Stimulated activated naive B cell treated with anti-CD40 and anti-IgM and Interleukin-4, amounts not matched to agents 10 μg/mL and 1 μg/mL and 100 μg/mL, for 72 hours (primary cell): ENCODE measurements at regions not wholly inside any gene's neighbourhood (a gene's known extent, or its start where the extent isn't known, plus 50 kb on each side); places are given as distances from the start of the nearest gene placed in this dataset.

Source experiments
- ATAC-seq, 2 donors: fragments of 150-1000 bp; cut with Tn5 transposase; replicated peaks; 2 replicates each; pipeline ENCODE4 v1.10.0; 2021; ENCODE audit warnings: moderate library complexity in 1 of 2
- DNase-seq: peaks from one replicate; pipeline ENCODE4 v3.0.0; 2021
- H3K27ac Mint-ChIP-seq: one replicate; pipeline ENCODE4 v1.8.0; 2022; ENCODE audit warnings: mild to moderate bottlenecking, mixed read lengths
- H3K27me3 Mint-ChIP-seq, 2 donors: one replicate each; pipeline ENCODE4 v1.8.0; 2022; ENCODE audit warnings: mixed read lengths in 2 of 2
- H3K36me3 Mint-ChIP-seq, 2 donors: one replicate each; pipeline ENCODE4 v1.8.0; 2022; ENCODE audit warnings: mixed read lengths in 2 of 2, mild to moderate bottlenecking in 1 of 2
- H3K4me1 Mint-ChIP-seq, 2 donors: one replicate each; pipeline ENCODE4 v1.8.0; 2022; ENCODE audit warnings: mixed read lengths in 2 of 2, mild to moderate bottlenecking in 1 of 2
- H3K4me3 Mint-ChIP-seq, 2 donors: one replicate each; pipeline ENCODE4 v1.8.0; 2022; ENCODE audit warnings: mild to moderate bottlenecking in 2 of 2, mixed read lengths in 2 of 2, moderate library complexity in 1 of 2
- H3K9me3 Mint-ChIP-seq, 2 donors: one replicate each; pipeline ENCODE4 v1.8.0; 2022; ENCODE audit warnings: mixed read lengths in 2 of 2, mild to moderate bottlenecking in 1 of 2

DNA sequence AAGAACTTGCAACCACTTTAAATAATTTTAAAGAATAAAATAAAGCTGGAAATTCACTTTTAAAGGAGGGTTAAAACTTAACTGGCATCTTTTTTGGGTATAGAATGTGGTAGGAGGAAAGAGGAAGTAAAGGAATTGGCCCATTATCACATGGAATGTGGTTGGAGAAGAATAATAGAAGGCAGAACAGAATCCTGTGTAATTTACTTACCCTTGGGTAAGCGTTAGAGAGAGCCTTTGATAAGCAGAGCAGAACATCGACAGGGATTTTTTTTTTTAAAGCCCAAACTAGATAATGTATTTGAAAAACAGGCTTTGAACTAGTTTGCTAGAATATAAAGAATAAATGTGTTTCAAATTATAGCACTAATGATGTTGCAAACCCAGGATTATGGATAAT lies 199.8 kb upstream of the KIAA1217 start:
- DNase-seq (no peak), ATAC-seq (no peak)
- peaks cover 0 to 9% of the 10 kb centered on the region in 2 donors for H3K27me3 Mint-ChIP-seq
- no peak overlapping the region for H3K27ac Mint-ChIP-seq
- H3K4me3 Mint-ChIP-seq, result no peak overlapping the region
- no peaks in the 10 kb centered on the region for H3K36me3 Mint-ChIP-seq
- no peaks in the 10 kb centered on the region for H3K9me3 Mint-ChIP-seq
- H3K4me1 Mint-ChIP-seq, result no peaks in the 10 kb centered on the region

DNA sequence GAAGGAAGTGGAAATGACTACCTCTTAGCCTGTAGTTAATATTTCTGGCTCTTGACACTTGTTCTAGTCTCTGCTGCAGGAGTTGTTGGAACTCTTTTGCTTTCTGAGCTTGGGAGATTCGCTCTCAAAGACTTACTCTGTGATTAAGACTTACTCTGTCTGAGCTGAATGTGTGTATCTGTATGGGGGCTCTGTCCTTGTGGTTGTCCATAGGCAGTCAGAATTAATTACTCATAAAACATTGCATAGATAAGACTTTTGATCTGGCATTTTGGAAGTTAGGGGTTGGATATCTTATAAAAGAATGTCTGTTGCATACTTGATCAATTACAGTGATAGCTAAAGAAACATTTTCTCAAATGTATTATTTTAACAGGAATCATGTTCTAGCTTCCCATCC lies 199.2 kb upstream of the KIAA1217 start:
- Mint-ChIP-seq H3K27ac (no peak overlapping the region), H3K4me1 (no peaks in the 10 kb centered on the region), H3K4me3 (no peak overlapping the region), H3K9me3 (no peaks in the 10 kb centered on the region), H3K36me3 (no peaks in the 10 kb centered on the region), H3K27me3 (peaks cover 0 to 9% of the 10 kb centered on the region in 2 donors)
- DNase-seq (no peak), ATAC-seq (no peak)

DNA sequence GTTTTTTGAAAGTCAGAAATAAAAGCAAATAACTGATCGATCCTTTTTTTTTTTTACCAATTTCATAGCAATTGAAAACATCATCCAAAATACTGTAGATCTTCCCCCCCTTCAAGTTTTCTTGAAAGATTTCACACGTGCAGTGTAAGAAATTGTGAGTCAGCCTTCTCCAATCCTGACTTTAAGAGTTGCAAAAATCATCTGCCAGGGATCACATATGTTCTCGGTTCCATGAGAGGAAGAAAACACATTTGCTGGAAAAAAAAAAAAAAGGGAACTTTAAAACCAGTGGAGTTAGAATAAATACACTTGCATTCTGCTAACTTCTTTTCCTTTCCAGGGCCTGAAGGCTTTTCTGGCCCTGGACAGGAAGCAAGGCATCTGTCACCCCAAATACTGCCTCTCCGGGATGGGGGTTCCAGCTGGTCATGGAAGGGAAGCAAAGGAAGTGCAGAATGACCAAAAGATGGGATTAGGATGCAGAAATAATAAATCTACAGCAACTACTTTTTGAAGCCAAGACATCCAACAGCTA lies 198.4 kb upstream of the KIAA1217 start:
- Mint-ChIP-seq H3K9me3 (no peaks in the 10 kb centered on the region), H3K4me1 (no peaks in the 10 kb centered on the region), H3K4me3 (no peak overlapping the region), H3K36me3 (no peaks in the 10 kb centered on the region), H3K27me3 (peaks cover 0 to 9% of the 10 kb centered on the region in 2 donors), H3K27ac (no peak overlapping the region)
- ATAC-seq (no peak), DNase-seq (no peak)

DNA sequence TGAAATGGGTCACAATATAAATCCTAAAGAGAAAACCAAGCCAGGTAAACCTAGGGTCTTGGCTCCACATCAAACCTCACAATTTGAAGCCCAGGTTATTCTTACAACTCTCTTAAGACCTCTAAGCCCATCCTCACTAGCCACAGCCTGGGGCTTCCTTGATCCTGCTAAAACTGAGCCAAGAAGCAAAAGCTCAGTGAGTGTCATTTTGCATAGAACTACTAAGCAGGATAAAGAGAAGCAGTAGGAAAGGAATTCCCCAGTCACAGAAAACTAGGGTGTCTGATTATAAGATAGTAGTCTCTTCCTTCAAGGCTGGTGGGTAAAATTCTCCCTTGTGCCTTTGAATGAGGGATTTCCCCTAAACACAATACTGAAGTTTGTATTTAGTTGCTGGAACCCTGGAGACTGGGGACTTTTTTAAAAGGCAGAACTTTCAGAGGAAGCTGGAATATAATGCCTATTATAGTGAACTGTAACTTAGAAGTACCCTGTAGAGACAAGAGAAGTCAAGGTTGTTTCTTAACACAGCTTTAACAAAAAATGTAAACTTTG lies 196.6 kb upstream of the KIAA1217 start:
- Mint-ChIP-seq H3K9me3 (no peaks in the 10 kb centered on the region), H3K4me3 (no peak overlapping the region), H3K36me3 (no peaks in the 10 kb centered on the region), H3K4me1 (no peaks in the 10 kb centered on the region), H3K27ac (no peak overlapping the region), H3K27me3 (peaks cover 0 to 5% of the 10 kb centered on the region in 2 donors)
- DNase-seq (no peak), ATAC-seq (peak in 1 of 2 donors; percentile 29)

DNA sequence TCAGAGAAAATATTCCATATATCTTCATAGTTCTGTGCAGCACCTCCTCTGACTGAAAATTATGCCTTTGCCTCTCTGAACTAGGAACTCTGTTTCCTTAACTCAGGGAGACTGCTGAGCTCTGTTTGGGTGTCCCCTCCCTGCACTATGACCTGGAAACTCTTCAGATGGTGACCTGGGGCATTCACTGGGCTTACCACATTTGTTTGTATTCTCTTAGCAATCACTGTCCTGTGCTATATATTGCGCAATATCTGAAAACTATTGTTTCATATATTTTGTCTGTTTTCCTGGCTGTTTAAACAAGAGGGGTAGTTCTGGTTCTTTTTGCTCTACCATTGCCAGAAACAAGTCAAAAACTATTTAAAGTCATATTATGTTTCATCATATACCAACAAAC lies 181.8 kb upstream of the KIAA1217 start:
- DNase-seq, result no peak
- Mint-ChIP-seq H3K27ac (no peak overlapping the region), H3K27me3 (no peaks in the 10 kb centered on the region), H3K4me1 (no peaks in the 10 kb centered on the region), H3K36me3 (no peaks in the 10 kb centered on the region), H3K9me3 (no peaks in the 10 kb centered on the region), H3K4me3 (no peak overlapping the region)
- no peak for ATAC-seq

DNA sequence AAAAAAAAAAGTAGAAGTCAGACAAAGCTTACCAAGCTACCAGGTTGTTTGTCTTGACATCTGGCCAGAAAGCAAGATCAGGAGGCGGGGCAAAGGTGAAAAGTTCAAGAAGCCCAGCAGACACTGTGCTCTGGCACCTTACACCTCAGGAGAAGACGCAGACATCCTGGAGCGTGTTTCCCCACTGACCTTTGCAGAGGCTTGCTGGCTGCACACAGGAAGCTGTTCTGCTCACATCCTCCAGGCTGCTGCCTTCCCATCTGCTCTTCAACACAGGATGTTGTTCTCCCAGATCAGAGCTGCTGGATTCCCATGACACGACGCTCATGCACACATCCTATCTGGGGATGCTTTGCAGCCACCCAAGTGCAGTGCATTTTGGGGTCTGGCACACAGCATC lies 174.4 kb upstream of the KIAA1217 start:
- no peak for ATAC-seq
- Mint-ChIP-seq H3K27me3 (no peaks in the 10 kb centered on the region), H3K9me3 (peaks cover 3 to 5% of the 10 kb centered on the region in 2 donors), H3K4me1 (no peaks in the 10 kb centered on the region), H3K4me3 (no peak overlapping the region), H3K36me3 (no peaks in the 10 kb centered on the region), H3K27ac (no peak overlapping the region)
- no peak for DNase-seq

DNA sequence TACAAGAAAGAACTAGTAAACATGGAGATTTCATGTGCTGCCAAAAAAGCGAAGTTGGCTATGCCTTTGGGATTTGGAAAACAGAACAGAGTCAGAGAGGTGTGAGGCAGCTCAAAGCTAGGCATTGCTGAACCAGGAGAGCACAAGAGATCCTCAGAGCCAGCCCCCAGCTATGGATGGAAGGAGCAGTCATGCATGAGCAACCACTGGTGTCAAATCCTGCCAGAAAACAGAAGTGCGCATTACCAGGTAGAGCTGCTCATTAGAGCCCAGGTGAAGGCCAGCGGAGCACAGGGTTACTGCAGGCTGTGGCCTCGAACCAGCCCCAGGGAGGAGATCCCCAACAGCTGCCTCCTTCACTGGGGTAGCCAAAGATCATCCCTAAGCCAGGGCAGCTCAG lies 173.2 kb upstream of the KIAA1217 start:
- no peak overlapping the region for H3K27ac Mint-ChIP-seq
- no peaks in the 10 kb centered on the region for H3K27me3 Mint-ChIP-seq
- DNase-seq (no peak), ATAC-seq (no peak)
- no peaks in the 10 kb centered on the region for H3K4me1 Mint-ChIP-seq
- peaks cover 3 to 5% of the 10 kb centered on the region in 2 donors for H3K9me3 Mint-ChIP-seq
- H3K4me3 Mint-ChIP-seq, result no peak overlapping the region
- H3K36me3 Mint-ChIP-seq, result no peaks in the 10 kb centered on the region

DNA sequence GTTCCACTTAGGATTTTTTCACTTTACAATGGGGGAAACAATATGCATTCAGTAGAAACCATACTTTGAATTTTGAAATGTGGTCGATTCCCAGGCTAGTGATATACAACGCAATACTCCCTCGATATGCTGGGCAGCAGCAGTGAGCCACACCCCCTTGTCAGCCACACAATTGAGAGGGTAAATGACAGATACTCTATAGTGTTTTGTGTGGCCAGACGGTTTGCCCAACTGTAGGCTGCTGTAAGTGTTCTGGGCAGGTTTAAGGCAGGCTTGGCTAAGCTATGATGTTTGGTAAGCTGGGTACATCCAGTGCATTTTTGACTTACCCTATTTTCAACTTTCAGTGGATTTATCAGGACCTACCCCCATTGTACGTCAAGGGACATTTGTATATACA lies 169.6 kb upstream of the KIAA1217 start:
- Mint-ChIP-seq H3K4me1 (no peaks in the 10 kb centered on the region), H3K27me3 (no peaks in the 10 kb centered on the region), H3K4me3 (no peak overlapping the region), H3K9me3 (peaks cover 3 to 5% of the 10 kb centered on the region in 2 donors), H3K36me3 (no peaks in the 10 kb centered on the region), H3K27ac (no peak overlapping the region)
- DNase-seq (no peak), ATAC-seq (no peak)

DNA sequence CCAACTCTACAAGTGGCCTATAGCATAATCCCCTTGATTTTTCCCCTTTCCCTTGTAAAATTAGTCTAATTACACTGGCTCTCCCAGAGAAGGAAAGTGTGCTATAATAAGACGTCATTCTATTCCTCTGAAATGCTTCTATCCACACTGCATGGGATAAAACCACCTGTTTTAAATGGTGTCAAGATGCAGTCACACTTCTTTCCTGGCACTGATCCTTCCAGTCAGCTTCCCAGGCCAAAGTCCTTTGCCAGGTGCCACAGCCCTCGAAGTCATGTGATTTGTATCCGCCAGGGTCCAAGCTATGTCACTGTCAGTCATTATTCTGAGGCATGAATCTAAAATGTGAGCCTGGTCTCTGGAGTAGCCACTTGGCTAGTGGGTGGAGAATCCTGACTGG lies 169.0 kb upstream of the KIAA1217 start:
- Mint-ChIP-seq H3K27ac (no peak overlapping the region), H3K4me1 (no peaks in the 10 kb centered on the region), H3K36me3 (no peaks in the 10 kb centered on the region), H3K4me3 (no peak overlapping the region), H3K27me3 (no peaks in the 10 kb centered on the region), H3K9me3 (peaks cover 3 to 5% of the 10 kb centered on the region in 2 donors)
- ATAC-seq (no peak), DNase-seq (no peak)

DNA sequence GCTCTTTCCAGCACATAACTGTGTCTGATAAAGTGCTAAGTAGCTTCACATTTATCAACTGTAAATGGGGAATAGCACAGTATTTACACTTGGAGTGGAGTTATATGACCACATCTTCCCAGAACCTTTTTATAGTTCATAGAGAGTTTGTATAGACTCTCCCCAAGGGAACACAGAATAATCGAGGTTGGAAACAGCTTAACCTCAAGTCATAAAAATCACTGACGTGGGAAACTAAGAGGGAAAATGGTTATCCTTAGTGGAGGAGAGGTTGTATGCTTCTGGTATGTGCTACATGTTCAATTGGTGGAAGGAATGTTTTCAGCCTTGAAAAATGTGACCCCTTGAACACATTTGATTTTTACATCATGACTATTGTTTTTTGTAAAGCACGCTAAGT lies 167.9 kb upstream of the KIAA1217 start:
- Mint-ChIP-seq H3K9me3 (peaks cover 1 to 5% of the 10 kb centered on the region in 2 donors), H3K36me3 (no peaks in the 10 kb centered on the region), H3K27me3 (no peaks in the 10 kb centered on the region), H3K4me1 (no peaks in the 10 kb centered on the region), H3K27ac (no peak overlapping the region), H3K4me3 (no peak overlapping the region)
- ATAC-seq (no peak), DNase-seq (no peak)

DNA sequence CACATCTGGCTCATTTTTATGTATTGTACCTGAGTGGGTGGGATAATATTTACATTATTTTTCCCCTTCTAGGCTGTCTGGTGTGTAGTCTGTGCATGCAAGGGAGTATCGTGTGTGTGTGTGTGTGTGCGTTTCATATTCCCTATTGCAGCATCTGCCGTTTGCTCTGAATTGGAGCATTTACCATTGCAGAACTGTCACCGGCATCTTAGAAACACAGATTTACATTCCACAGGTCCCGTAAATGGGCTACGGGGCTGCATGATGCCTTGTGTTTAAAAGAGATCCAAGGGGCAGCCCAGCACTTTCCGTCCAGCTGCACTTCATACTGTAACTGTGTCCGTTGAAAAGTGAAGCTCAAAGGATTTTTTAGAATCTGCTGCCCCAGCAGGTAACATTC lies 167.1 kb upstream of the KIAA1217 start:
- no peak overlapping the region for H3K27ac Mint-ChIP-seq
- H3K4me1 Mint-ChIP-seq, result no peaks in the 10 kb centered on the region
- no peaks in the 10 kb centered on the region for H3K27me3 Mint-ChIP-seq
- ATAC-seq (no peak), DNase-seq (no peak)
- H3K4me3 Mint-ChIP-seq, result no peak overlapping the region
- no peaks in the 10 kb centered on the region for H3K36me3 Mint-ChIP-seq
- H3K9me3 Mint-ChIP-seq, result peaks cover 0 to 5% of the 10 kb centered on the region in 2 donors

DNA sequence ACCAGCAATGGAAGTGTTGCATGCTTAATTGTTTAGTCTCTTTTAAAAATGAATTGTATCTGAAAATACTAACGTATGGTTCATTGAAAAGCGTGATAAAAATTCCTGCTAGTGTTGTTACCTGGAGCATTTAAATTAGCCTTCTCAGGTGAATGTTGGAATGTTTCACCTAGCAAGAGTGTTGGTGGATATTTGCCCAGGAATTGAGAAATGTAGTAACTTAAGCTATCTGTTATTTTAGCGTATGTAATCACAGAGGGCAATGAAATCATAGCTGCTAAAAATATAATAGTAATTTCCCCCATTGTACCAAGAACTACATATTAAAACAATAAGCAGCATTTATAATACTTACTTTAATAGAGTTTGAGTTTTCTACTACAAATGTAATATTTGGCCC lies 166.1 kb upstream of the KIAA1217 start:
- Mint-ChIP-seq H3K4me3 (no peak overlapping the region), H3K27me3 (no peaks in the 10 kb centered on the region), H3K4me1 (no peaks in the 10 kb centered on the region), H3K36me3 (no peaks in the 10 kb centered on the region), H3K9me3 (peaks cover 0 to 2% of the 10 kb centered on the region in 2 donors), H3K27ac (no peak overlapping the region)
- DNase-seq (no peak), ATAC-seq (no peak)

DNA sequence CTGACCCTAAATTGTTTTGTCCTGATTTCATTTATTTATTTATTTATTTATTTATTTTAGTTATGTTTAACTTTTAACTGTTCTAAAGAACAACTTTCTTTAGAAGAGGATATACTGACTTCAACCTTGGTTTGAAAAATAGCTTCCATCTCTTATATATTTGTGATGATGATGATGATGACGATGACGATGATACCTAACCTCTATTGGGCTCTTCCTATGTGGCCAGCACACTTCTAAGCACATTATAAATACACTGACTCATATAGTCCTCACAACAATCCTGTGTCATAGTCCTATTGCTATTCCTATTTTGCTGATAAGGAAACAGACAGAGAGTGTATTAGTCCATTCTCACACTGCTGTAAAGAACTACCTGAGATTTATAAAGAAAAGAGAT lies 162.9 kb upstream of the KIAA1217 start:
- no peak overlapping the region for H3K4me3 Mint-ChIP-seq
- H3K4me1 Mint-ChIP-seq, result no peaks in the 10 kb centered on the region
- H3K27me3 Mint-ChIP-seq, result no peaks in the 10 kb centered on the region
- no peaks in the 10 kb centered on the region for H3K36me3 Mint-ChIP-seq
- H3K9me3 Mint-ChIP-seq, result peaks cover 0 to 4% of the 10 kb centered on the region in 2 donors
- H3K27ac Mint-ChIP-seq, result no peak overlapping the region
- DNase-seq (no peak), ATAC-seq (no peak)

DNA sequence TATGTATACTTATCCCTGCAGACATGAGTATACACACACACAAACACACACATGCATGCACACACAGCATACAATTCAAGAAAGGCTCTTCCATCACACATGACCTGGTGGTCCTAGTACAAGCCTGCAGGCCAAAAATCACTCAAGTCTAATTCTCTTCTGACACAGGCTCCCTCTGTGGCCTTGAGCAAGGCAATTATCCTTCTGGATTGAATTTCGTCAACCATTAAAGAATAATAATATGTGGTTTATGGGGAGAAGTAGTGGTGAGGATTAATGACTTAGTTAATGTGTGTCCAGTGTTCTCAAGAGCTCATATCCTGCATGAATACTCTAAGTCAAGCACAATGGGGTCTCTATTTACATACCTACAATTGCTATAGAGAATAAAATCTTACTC lies 161.8 kb upstream of the KIAA1217 start:
- H3K36me3 Mint-ChIP-seq, result no peaks in the 10 kb centered on the region

DNA sequence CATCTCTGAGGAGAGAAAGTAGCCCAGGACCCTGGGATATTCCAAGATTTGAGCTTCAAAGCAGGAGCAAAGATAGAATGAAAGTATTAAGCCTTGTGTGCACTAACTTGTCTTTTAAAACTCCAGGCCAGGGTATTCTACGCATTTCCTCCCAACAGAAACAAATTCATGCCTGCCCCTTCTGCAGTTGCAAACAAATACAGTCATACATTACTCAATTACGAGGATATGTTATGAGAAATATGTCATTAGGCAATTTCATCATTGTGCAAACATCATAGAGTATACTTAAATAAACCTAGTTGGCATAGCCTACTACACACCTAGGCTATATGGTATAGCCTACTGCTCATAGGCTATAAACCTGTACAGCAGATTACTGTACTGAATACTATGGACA lies 154.5 kb upstream of the KIAA1217 start:
- H3K36me3 Mint-ChIP-seq, result no peaks in the 10 kb centered on the region
- no peak overlapping the region for H3K4me3 Mint-ChIP-seq
- H3K4me1 Mint-ChIP-seq, result no peaks in the 10 kb centered on the region
- no peak overlapping the region for H3K27ac Mint-ChIP-seq
- DNase-seq, result no peak
- no peak for ATAC-seq
- H3K27me3 Mint-ChIP-seq, result no peaks in the 10 kb centered on the region
- peaks cover 0 to 10% of the 10 kb centered on the region in 2 donors for H3K9me3 Mint-ChIP-seq

More for the DNA sequence above, 161.8 kb upstream of the KIAA1217 start:
- Mint-ChIP-seq H3K4me3 (no peak overlapping the region), H3K27me3 (no peaks in the 10 kb centered on the region), H3K9me3 (peaks cover 0 to 10% of the 10 kb centered on the region in 2 donors), H3K27ac (no peak overlapping the region), H3K4me1 (no peaks in the 10 kb centered on the region)
- DNase-seq, result no peak
- ATAC-seq, result no peak

DNA sequence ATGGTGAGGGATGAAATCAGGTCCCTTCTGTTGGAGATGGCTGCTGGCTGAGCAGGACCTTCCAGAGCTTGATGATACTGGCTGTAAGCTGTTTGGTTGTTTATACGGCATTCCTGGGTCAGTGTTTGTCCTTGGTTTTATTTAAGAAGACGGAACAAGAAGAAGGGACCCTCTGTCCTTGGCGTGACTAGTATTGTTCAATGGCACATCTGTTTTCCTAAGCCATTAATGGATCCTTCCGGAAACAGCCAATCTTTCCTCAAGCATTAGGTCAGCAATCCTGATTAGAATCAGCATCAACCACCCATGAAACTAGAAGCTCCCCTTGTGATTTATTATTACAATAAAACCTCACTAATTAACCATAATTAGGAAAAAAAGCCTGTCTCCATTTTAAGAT lies 128.7 kb upstream of the KIAA1217 start:
- Mint-ChIP-seq H3K9me3 (peaks cover 0 to 3% of the 10 kb centered on the region in 2 donors), H3K36me3 (no peaks in the 10 kb centered on the region), H3K4me3 (no peak overlapping the region), H3K27me3 (no peaks in the 10 kb centered on the region), H3K27ac (no peak overlapping the region), H3K4me1 (no peaks in the 10 kb centered on the region)
- ATAC-seq, result no peak
- no peak for DNase-seq
